A549 (cell line): ENCODE measurements at regions not wholly inside any gene's neighbourhood (a gene's known extent, or its start where the extent isn't known, plus 50 kb on each side); places are given as distances from the start of the nearest gene placed in this dataset.

Experiments
- POLR2A ChIP-seq: IDR thresholded peaks from 2 replicates; pipeline ENCODE4 v1.6.1; 2012; ENCODE audit warnings: mild to moderate bottlenecking, low read length
- TP53 ChIP-seq: fragments of 250-450 bp; sonication (Bioruptor Pico); IDR thresholded peaks from 2 replicates; pipeline ENCODE4 v1.5.0; 2021; ENCODE audit warnings: mild to moderate bottlenecking, moderate library complexity
- TF ChIP-seq, protein P1 (sequence below): fragments of >200 bp; sonication (Bioruptor Twin); formaldehyde crosslinking; IDR thresholded peaks from 3 replicates; pipeline ENCODE4 v1.5.1; 2016

GRCh38 chr5:92946546-92946945 is 634.5 kb downstream of the NR2F1-AS1 start:
- TF ChIP-seq TP53 (CRISPR knock-in tag), result no peak
- no peak for TF ChIP-seq POLR2A
- TF ChIP-seq, protein P1, sequence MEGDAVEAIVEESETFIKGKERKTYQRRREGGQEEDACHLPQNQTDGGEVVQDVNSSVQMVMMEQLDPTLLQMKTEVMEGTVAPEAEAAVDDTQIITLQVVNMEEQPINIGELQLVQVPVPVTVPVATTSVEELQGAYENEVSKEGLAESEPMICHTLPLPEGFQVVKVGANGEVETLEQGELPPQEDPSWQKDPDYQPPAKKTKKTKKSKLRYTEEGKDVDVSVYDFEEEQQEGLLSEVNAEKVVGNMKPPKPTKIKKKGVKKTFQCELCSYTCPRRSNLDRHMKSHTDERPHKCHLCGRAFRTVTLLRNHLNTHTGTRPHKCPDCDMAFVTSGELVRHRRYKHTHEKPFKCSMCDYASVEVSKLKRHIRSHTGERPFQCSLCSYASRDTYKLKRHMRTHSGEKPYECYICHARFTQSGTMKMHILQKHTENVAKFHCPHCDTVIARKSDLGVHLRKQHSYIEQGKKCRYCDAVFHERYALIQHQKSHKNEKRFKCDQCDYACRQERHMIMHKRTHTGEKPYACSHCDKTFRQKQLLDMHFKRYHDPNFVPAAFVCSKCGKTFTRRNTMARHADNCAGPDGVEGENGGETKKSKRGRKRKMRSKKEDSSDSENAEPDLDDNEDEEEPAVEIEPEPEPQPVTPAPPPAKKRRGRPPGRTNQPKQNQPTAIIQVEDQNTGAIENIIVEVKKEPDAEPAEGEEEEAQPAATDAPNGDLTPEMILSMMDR, result no peak
